KBM-7 (cell line): ENCODE measurements at regions not wholly inside any gene's neighbourhood (a gene's known extent, or its start where the extent isn't known, plus 50 kb on each side); places are given as distances from the start of the nearest gene placed in this dataset.
"Not testable (repeated sequence)": the region's sequence is repeated elsewhere in the genome, so short reads cannot be mapped to it uniquely, and the experiment has no call there.

Experiments
- DNase-seq: peaks from one replicate; pipeline ENCODE4 v3.0.0-alpha.2; 2015
- in situ Hi-C: fragments of 300-500 bp; cut with MboI; formaldehyde crosslinking; loops from 2 replicates; pipeline ENCODE4 v1.14.3; 2020; ENCODE audit warnings: low sequenced_read_pairs, low pct_unique_long_range_greater_than_20kb, mixed read lengths

DNA sequence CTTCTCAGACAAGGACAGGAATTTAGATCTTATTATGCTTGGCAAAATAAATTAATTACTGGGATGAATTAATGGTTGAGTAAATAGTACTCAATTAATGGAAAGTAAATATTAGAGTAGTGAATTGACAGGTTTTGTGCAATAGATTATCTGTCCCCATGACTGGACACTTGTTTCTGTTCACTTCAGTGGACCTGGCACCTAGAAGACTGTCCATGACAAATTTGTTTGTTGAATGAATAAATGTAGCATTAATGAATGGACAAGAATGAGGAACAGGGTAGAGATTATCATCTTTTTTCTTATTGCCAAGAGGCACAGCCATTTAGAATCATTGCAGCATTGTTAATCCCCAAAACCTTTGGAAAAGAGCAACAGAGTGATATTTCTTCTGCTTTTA is 570.0 kb upstream of the CRIM1 start:
- DNase-seq, result no peak
- in situ Hi-C loops, result no loop called here

DNA sequence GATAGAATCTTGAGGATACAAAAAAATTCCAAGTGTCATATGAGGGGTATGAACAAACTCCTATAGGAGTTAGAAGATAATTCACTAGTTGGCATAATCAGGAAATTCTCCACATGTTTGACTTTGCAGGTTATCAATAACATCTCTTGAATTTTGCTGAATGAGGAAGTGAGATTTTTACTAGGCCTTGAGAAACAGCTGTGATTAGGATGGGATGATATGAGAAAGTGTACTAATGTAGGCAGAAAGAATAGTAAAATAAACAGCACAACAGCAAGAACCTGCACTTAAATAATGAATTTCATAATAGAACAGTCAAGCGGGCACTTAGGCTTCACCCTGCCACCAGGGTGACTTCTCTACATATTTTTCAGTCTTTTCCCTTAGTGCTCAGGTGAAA is 570.8 kb upstream of the CRIM1 start:
- no peak for DNase-seq
- in situ Hi-C loops, result no loop called here

DNA sequence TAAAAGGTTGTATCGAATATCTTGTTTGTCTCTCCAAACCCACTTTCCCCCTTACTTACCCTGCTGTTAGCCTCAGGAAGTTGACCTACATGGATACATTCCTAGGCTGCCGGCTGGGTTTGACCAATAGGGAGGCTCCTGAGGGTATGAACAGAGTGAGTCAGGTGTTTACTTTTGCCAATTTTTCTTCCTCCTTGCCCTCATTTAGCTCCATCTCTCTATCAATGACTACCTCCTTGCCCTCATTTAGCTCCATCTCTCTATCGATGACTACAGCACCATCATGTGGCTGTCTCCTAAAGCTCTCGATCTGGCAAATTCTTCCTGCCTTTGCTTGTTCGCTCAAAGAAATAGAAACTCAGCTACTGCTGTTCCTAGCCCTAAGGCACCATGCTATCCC is 571.9 kb upstream of the CRIM1 start:
- in situ Hi-C loops, result no loop called here
- DNase-seq, result no peak

DNA sequence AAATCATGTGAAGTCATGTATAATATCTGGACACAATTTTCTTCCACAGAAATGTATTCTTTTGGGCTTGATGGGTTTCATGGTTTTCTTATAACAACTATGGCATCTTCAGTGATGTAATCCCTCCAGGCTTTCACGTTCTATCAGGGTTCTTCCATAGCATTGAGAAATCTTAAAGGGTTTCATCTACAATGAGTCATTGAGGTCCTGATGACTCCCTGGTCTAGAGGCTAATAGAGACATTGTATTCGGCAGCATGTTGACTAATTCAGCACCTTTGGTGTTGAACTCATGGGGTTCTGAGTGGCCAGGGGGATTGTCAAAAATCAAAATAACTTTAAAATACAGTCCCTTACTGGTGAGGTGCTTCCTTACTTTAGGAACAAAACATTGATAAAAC is 614.0 kb upstream of the CRIM1 start:
- no peak for DNase-seq
- in situ Hi-C loops, result no loop called here

DNA sequence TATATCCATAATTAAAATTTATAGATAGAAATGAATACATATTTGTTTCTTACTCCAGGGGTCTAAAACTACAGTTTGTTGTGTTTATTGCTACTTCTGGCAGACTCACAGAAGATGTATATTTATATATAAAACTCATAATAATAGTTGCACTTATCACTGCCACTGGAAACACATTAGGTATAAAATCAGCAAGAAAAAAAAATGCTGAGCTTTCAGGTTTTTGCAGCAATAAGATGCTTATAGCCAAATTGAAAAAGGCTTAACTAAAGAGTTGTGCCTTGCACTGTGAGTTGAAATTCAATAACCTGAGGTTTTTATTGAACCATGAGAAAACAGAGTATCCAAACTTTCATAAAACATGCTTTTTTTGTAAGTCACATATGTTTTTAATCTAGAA is 623.9 kb upstream of the CRIM1 start:
- DNase-seq, result no peak
- in situ Hi-C loops, result no loop called here

DNA sequence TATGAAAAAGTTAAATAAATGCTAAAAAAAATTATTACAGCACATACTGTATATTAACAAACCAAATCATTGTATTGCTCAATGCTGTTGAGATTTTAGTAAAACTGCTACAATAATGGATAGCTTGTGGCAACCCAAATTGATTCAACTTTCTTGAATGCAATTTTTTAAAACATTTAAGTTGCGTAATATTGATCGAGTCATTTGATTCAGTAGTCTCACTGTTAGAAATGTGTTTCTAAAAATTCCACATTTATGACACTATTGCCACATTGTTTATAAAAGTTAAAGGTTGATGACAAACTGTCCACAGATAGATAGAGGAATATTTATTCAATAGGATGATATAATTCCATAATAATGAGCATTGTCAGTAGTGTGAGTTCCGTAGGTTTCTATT is 640.7 kb upstream of the CRIM1 start:
- DNase-seq, result no peak

DNA sequence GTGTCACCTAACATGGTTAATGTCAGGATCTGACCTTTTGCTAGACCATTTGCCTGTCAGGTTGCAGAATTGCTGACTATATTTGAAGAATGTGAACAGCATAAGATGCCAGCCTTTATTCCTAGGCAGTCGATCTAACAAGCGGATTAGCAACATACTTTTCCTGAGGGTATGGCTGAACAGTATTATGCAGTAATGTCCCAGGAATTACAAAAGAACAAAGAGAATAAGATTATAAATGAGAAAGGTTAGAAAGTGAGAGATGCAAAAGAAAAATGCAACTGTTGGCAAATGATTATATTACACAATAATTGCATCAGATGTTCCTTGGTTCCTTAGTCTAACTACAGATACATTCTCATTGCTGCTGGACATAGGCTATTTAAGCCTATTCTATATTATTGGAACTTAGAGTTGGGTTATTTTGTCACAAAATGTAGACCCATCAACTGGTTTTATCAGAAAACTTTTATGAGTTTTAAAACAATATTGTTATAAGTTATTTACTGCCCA is 647.1 kb upstream of the CRIM1 start:
- in situ Hi-C loops, result no loop called here
- no peak for DNase-seq

More for the DNA sequence above, 640.7 kb upstream of the CRIM1 start:
- in situ Hi-C loops, result no loop called here

DNA sequence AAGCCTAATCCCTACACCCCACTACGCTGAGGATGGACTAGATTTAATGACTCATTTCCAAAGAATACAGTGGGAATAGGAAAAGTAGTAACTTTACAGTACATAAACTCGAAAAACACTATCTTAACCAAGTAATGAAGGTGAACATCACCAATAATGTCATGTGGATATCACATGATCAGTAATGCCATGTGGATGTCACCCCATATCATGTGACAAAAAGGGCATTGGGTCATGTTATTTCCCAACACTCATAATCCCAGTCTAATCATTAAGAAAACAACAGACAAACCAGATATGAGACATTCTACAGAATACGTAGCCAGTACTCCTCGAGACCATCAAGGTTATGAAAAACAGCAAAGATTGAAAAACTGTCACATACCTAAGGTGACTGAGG is 667.3 kb upstream of the CRIM1 start:
- in situ Hi-C loops, result no loop called here
- no peak for DNase-seq

DNA sequence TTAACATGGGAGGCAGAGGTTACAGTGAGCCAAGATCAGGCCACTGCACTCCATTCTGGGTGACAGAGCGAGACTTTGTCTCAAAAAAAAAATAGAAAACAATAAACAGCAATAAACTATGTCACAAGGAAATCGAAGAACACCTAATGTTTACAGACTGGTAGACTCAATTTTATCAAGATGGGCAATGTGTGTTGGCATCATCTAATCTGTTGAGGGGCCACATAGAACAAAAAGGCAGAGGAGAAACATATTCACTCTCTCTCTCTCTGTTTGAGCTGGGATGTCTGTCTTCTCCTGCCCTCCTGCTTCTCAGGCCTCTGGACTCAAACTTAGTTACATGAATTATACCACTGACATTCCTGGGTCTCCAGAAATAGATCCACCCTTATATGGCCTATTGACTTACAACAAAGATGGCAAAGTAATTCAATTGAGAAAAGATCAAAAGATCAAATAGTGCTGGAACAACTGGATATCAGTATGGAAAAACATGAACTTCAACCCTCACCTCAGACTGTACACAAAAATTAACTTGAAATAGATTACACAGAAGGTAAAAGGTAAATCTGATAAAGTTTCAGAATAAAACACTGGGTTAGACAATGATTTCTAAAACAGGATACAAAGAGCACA is 703.8 kb upstream of the CRIM1 start:
- in situ Hi-C loops, result no loop called here
- no peak for DNase-seq

DNA sequence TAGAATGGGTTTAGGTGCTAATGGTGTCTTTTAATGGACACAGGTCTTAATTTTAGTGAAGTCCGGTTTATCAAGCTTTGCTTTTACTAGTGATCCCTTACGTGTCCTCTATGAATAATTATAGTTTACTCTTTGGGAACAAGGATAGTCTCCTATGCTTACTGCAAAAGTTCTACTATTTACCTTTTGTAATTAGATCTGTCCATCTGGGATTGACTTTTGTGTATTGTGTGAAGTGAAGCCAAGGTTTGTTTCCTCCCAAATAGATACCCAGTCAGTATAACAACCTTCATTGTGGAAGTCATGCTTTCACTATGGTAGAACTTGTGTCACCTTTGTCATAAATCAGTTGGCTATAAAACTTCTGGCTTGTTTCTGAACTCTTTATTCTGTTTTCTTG is 740.9 kb upstream of the CRIM1 start:
- in situ Hi-C loops, result no loop called here

DNA sequence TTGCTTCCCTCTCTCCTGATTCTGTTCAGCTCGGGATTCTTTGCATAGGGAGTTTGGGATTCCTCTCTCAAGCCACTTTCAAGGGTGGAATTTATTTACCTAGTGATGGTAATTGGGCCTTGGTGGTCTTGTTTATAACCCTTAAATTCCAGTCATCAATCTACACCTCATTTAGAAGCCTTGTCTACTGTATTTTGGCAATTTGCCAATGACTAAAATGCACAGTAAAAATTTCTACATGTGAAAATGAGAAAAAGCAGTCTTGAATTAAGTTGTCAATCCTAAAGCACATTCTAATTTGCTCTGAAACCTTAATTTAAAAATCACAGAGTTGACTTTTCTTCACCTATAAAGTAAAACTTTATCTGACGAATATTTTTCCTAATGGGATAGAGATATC is 749.2 kb upstream of the CRIM1 start:
- in situ Hi-C loops, result no loop called here
- DNase-seq, result no peak

More for the DNA sequence above, 740.9 kb upstream of the CRIM1 start:
- DNase-seq, result no peak

DNA sequence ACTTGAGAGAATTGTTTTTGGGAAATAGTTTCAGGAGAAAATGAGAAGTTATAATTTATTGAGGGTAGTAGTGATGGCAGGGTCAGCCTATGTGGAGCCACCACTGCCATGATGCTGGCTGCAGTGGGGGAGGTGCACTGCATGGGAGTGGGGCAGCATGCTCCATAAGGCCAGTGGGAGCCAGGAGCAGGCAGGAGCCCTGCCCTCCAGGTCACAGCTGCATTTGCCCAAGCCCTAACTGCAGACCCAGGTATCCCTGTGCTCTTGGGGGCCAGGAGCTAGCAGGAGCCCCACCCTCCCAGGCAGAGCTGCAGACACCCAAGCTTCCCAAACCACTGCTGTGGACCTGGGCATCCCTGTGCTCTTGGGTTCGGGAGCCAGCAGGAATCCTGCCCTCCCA is 757.3 kb upstream of the CRIM1 start:
- in situ Hi-C loops, result no loop called here
- no peak for DNase-seq

DNA sequence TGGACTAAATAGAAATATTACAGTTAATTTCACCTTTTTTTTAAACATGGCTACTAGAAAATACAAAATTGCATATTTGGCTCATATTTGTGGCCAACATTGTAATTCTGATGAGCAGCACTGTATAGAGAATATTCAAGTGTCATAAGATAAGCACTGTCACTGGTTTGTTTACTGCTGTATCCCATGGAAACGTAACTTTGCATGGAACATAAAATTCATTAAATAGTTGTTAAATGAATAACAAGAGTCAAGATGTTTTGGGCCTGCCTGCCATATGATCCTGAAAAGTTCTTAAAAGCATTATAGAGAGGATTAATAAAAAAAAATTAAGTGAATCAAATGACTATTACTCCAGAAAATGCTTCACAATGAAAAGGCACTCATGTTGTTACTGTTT is 763.7 kb upstream of the CRIM1 start:
- in situ Hi-C loops, result no loop called here
- no peak for DNase-seq

DNA sequence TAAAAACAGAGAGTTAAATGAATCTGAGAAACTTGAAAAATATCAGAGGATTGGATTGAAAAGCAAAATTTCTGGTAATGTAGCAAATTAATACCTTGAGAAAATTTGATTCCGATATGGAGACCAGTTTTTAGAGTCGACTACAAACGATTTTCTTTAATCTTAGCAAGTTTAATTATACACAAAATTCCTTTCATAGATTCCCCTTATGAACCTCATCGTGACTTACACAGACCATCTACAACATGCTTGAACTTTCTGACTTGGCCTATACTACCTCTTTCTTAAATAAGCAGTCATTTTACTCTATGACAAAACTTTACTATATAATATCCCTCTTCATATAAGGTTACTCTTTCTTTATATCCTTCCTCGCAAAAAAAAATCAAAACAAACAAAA is 769.6 kb upstream of the CRIM1 start:
- DNase-seq, result peak; percentile 1
- in situ Hi-C loops, result no loop called here

DNA sequence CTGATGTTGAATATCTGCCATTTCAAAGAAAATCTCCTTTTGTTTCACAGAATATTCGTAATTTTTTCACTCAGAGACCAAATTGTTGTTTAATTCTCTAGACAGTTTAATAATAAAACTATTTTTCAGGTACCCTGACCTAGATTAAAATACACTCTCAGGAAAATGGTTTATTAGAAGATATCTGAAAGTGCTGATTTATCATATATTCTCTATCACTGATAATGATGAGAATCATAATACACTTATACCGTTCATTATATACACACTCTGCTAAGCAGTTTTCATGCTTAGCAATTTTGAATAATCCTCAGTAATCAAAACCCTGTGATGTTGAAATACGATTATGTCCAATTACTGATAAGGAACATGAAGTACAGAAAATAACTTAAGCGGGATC is 772.9 kb upstream of the CRIM1 start:
- in situ Hi-C loops, result no loop called here
- no peak for DNase-seq

DNA sequence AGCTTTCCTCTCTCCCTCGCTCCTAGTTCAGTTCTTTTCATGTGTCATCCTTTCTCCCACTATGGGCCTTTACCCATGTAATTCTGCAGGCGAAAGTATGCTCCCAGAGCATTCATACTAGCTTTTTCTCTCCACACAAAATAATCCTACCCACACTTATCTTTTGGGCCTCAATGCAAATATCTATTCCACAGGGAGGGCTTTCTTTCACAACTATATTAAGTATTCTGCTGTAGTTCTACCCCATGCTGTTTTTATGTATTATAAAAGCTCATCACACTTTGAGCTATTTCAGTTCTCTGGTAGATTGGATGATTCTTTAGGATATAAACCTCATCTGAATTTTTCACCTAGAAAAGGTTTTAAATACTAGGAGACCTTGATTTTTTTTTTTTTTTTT is 774.6 kb upstream of the CRIM1 start:
- in situ Hi-C loops, result no loop called here
- DNase-seq, result no peak

DNA sequence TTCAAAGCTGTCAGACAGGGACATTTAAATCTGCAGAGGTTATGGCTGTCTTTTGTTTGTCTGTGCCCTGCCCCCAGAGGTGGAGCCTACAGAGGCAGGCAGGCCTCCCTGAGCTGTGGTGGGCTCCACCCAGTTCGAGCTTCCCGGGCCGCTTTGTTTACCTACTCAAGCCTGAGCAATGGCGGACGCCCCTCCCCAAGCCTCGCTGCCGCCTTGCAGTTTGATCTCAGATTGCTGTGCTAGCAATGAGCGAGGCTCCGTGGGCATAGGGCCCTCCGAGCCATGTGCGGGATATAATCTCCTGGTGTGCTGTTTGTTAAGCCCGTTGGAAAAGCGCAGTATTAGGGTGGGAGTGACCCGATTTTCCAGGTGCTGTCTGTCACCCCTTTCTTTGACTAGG is 787.0 kb upstream of the CRIM1 start:
- DNase-seq, in situ Hi-C loops: not testable (repeated sequence)

DNA sequence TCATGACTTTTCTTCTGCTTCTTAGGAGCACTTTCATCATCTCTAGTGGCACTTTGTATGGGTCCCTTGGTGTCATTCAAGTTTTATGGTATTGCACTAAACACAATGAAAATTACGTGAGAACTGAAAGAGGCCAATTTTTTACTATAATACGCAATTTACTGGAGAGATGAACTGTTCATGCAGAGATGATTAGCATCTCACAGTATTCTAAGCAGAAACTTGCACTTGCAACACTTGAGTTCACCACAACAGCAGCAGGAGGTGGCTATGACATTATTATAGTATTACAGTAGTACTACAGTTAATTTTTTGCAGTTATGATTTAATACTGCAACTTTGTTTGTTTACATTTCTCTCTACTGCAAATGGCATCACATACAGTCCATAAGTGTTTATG is 793.1 kb upstream of the CRIM1 start:
- in situ Hi-C loops, result no loop called here
- no peak for DNase-seq

DNA sequence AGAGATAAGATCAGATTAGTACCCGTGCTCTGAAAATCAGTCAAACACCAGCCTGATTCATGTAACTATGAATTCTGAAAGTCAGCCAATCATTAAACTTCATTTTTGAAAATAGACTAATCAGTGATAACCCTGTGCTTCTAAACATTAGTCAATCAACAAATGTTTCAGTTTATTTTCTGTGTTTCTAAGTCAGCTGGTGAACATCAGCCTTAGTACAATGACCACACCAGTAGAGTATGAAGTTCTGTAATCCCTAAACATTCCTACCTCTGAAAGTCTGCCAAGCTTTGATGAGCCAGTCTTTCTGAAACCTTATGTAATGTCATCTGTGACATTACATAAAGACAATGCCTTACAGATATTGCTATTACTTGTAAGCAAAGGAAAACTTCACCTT is 807.4 kb upstream of the CRIM1 start:
- DNase-seq, result no peak
- in situ Hi-C loops, result no loop called here

DNA sequence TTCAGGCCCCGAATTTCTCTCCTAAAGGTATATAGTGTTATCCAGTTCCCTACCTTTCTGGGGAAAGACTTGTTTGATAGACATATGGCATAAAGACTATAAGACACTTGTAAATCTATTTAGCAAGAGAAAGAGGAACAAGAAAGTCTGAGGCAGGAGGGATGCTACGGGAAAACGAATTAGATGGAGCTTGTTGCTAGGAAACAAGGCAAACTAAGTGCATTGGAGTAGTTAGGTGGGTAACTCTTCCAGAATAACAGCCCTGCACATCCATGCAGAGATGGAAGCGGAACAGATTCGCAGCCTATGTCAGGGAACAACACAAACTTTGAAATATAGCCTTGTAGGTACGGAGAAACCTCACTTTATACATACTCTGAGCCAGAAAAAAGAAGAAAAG is 810.3 kb upstream of the CRIM1 start:
- no peak for DNase-seq
- in situ Hi-C loops, result no loop called here

DNA sequence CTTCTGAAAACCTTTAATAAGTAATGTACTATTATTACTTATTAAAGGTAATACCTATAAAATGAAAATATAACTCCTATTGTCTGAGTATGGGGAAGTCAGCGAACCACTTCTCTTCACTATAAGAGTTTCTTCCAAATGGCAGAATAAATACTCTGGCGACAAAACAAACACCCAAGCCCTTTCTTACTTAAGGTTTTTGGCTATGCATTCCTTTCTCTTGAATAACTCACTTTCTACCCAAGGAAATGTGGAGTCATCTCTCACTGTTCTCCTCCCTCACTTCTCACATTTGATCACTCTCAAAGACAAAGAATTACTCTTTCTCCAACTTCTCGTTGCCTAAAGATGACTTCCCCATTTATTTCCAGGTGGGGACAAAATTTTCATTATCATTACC is 816.8 kb upstream of the CRIM1 start:
- DNase-seq, result no peak
- in situ Hi-C loops, result no loop called here
